Heart left ventricle (tissue), 13 donors: ENCODE measurements at regions not wholly inside any gene's neighbourhood (a gene's known extent, or its start where the extent isn't known, plus 50 kb on each side); places are given as distances from the start of the nearest gene placed in this dataset.

Experiments
- POLR2A ChIP-seq, 2 donors: fragments of 450-650 bp; IDR thresholded peaks; one replicate each; pipeline ENCODE4 v1.6.1; 2017; ENCODE audit warnings: antibody characterized with exemption in 2 of 2, mild to moderate bottlenecking in 2 of 2, moderate library complexity in 2 of 2
- TF ChIP-seq, protein P1 (sequence below), 12 donors: fragments of 200-600 bp; sonication (generic) in 4 of 12; IDR thresholded peaks; one replicate each; pipeline versions ENCODE4 v1.5.0 to v1.8.0; 2018 to 2022; ENCODE audit warnings: antibody characterized with exemption in 12 of 12, mild to moderate bottlenecking in 5 of 12
- donor health status: ischemic (EF 13 %, LVEDD 7.1; RV severe dilation, severe dysfunction).
- donor health status: DM: no; HTN: yes; CAD: no.
- donor health status: DM: no; HTN: no; CAD: no.
- donor health status: ischemic (EF 25% LVEDD 6.9; RV normal size, moderate dysfunction).
- donor health status: ischemic (EF 25% LVEDD 5.7; RV mildly dilated, moderate dysfunction).
- donor health status: ischemic (EF 35%, LVEDD 5.7; RV mildly dilated, moderate dysfunction).
- donor health status: nonischemic (EF 11% LVEDD 7.7; RV severe dilation, severe dysfunction).
- donor health status: DM: yes; HTN: yes; CAD: no.
- donor health status: PGD.
- donor health status: ischemic (EF 29% LVEDD 5.4; RV normal size, mild dysfunction).
- donor health status: nonischemic (EF 23%, LVEDD 6.1; RV moderate dilation, normal function).

DNA sequence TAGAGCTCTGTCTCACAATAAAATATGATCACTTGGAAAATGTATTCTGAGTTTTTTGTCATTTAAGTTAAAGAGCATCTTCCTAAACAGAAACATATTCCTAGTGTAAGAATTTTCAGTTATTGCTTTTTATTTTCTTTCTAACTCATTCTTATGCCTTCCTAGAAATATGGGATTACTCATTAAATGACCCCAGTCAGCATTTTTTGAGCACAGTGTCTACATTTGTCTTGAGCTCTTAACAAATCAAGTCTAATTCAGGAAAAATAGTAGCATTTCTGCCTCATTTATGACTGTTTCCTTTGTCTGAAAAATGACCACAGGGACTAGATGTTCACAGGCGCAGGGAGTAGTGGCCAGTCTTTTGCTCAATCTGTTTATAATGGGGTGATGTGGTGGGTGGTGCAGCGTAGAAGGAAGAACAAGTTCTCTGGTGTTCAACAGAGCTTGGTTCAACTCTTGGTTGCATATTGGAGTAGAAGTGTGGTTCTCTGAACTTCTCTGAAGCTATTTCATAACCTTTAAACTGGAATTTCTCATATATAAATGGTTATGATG lies 267.1 kb downstream of the CYRIA start:
- no peak for TF ChIP-seq POLR2A (IDR thresholded peaks at IDR 0.05)
- TF ChIP-seq, protein P1, sequence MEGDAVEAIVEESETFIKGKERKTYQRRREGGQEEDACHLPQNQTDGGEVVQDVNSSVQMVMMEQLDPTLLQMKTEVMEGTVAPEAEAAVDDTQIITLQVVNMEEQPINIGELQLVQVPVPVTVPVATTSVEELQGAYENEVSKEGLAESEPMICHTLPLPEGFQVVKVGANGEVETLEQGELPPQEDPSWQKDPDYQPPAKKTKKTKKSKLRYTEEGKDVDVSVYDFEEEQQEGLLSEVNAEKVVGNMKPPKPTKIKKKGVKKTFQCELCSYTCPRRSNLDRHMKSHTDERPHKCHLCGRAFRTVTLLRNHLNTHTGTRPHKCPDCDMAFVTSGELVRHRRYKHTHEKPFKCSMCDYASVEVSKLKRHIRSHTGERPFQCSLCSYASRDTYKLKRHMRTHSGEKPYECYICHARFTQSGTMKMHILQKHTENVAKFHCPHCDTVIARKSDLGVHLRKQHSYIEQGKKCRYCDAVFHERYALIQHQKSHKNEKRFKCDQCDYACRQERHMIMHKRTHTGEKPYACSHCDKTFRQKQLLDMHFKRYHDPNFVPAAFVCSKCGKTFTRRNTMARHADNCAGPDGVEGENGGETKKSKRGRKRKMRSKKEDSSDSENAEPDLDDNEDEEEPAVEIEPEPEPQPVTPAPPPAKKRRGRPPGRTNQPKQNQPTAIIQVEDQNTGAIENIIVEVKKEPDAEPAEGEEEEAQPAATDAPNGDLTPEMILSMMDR (IDR thresholded peaks at IDR 0.05): no peak
